GM19438 (cell line): ENCODE measurements at regions not wholly inside any gene's neighbourhood (a gene's known extent, or its start where the extent isn't known, plus 50 kb on each side); places are given as distances from the start of the nearest gene placed in this dataset.
"Not testable (repeated sequence)": the region's sequence is repeated elsewhere in the genome, so short reads cannot be mapped to it uniquely, and the experiment has no call there.

Experiments
- ATAC-seq: cut with Tn5 transposase; IDR thresholded peaks from one replicate; pipeline ENCODE4 v1.9.1; 2021; ENCODE audit warnings: low read depth; ENCODE audit not compliant: unreplicated experiment

DNA sequence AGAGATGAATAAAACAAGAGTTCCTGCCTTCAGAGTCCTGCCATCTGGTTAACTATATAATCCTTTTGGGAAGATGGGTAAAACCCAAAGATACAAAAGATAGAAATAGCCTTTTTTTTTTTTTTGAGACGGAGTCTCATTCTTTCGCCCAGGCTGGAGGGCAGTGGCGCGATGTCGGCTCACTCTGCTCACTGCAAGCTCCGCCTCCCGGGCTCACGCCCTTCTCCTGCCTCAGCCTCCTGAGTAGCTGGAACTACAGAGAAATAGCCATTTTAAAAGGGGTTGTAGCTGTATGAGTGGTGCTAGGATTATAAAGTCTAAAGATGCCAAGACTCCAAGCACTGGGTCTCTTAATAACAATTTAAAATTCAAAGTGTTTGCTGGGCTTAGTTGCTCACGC is 97.2 kb downstream of the KDR start:
- no peak for ATAC-seq

DNA sequence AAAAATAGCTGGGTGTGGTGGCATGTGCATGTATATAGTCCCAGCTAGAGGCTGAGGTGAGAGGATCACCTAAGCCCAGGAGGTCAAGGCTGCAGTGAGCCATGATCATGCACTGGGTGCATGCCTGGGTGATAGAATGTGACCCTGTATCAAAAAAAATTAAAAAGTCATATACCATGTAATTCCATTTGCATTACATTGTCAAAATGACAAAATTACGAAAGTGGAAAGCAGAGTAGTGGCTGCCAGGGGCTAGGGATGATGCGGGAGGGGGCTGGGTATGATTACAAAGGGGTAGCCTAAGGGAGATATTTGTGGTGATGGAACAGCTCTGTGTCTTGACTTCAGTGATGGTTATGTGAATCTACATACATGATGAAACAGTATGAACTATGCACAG is 97.8 kb downstream of the KDR start:
- ATAC-seq: no peak

DNA sequence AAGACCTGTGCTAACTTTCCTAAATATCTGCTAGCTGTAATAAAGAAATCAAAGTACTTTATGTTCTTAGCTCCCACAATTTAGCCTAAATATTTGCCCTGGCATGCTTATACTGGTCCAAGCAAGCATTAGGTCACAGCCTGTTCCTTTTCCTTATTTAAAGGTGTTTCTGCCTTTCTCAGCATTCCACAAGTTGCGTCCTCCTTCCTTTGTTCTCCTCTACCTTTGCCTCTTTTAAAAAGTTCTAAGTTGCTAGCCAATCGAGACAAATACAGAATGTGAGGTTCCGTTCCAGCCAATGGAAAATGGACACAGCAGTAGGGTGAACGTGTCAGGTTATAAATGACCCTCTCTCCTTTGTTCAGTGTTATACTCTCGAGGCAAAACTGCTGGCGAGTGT is 99.9 kb downstream of the KDR start:
- ATAC-seq: not testable (repeated sequence)

DNA sequence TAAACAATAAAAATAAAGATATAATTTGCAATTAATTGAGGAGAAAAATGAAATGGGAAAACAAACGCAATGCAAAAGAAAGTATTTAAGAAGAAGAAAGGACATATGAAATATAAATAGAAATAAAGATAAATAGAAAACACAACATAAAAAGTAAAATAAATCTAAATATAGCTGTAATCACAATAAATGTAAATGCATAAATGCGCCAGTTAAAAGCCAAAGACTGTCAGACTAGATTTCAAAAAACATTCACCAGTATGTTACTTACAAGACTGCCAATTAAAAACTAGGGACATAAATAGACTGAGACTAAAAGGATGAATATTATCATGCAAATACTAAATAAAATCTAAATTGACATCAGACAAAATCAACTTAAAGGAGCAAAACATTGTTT is 102.4 kb downstream of the KDR start:
- ATAC-seq: no peak

DNA sequence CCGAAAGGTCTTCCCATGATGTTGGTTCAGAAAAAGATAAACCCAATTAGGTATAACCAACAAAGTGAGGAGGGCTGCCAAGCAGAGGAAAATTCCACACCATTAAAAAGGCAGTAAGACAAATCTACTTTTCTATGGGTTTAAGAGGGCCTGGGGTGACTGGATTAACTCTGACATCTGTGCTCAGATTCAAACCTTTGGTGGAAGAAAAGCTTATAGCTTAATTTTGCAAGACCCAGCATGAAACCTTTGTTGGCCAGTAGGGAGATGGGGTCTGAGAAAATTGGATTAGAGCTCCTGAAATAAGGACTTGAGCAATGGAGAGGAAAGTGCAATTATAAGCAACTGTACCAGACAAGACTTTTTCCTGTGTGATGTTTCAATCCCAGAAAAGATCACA is 104.2 kb downstream of the KDR start:
- ATAC-seq: no peak

DNA sequence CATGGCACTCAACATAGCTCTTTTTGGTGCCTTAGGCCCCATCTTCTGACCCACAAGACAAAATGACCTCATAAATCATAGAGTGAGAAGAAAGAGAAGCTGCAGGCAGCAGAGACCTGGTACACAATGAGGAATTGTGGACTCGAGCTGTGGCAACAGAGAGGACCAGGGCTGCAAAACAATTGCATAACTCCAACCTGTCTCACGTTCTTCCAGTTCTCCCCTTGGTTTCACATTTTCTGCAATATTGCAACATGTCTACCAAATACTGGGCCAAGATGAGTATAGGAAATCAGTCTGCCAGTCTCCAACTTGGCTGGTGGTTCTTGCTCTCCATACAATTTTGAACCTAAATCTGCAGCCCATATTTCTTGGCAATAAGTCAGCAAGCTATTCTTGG is 105.3 kb downstream of the KDR start:
- ATAC-seq: no peak

DNA sequence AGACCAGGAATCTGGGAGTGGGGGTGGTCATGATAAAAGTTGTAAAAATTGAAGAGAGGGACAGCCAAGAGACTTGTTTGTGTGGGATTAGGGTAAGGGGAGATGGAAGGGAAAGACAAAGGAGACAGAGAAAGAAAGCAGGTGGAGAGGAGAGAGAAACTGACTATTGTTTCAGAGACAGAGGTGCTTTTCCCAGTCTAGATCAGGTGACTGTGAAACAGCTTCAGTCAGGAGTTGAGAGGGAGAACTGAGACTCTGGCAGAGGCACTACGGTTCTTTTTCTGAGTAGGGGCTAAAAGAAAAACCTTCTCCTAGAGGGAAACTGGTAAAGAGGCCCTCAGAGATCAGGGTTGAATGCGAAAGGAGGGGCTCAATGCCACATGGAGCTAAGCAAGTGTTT is 106.4 kb downstream of the KDR start:
- ATAC-seq: no peak

DNA sequence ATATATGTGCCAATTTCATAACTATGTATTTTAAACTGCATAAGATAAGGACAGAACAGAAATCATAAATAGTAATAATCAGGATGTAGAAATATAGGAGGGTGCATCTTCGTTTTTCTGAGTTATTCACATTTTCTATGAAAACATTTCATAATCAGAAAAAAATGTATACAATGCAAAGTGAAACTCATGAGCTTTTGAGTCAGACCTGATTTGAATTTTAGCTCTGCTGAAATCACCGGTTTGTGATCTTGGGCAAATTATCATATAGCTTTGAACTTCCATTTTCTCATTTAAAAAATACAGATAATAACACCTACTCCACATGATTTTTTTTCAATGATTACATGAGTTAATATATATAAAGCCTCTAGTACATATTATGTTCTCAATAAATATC is 106.9 kb downstream of the KDR start:
- no peak for ATAC-seq

DNA sequence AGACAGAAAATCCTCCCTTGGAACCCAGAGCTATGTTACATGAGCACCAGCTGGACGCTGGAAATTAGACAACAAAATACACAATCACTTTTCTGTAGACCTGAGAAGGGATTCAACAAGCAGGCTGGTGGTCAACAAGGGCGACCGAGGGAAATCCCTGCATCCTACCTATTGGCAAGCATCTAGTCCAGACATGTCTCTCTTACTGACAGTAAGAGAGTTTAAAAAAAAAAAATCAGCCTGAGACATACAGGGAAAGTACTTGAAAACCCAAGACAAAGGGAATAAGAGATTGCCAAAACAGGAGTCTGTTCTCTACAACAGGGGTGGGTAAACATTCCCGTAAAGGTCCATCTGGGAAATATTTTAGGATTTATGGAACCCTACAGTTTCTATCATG is 108.0 kb downstream of the KDR start:
- no peak for ATAC-seq

DNA sequence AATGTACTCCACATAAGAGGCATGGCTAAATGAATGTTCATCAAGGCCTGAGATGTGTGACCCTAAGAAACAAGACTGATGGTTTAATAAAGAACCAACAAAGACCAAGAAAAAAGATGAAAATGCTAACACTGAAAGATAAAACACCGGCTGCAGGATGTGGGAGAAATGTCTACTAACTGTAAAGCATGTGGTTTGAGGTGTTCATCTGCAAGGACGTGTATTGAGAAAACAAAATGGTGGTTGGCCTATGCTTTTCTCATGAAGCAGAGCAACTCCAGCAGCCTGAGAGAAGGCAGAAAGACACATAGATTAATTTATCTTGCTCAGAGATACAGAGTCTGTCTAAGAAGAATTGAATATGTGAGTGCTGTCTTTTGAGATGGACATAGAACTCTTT is 109.3 kb downstream of the KDR start:
- ATAC-seq: no peak

DNA sequence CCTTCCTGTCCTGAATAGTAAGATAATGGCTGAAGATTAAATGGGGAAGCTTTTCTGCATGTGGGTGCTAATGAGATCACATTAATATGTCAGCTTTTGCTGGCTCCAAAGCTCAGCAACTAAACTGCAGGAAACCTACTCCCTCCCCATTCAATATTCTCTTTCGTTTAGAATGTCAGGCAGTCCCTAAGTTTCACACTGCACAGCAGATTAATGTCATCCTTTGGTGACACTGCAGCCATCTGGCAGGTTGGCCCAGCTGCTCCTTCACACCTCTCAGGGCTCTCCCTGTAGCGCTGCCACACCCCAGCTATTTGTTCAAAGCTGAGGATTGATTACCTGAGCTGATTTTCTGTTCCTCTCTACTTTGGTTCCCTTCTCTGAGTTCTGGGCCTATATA is 110.5 kb downstream of the KDR start:
- no peak for ATAC-seq

DNA sequence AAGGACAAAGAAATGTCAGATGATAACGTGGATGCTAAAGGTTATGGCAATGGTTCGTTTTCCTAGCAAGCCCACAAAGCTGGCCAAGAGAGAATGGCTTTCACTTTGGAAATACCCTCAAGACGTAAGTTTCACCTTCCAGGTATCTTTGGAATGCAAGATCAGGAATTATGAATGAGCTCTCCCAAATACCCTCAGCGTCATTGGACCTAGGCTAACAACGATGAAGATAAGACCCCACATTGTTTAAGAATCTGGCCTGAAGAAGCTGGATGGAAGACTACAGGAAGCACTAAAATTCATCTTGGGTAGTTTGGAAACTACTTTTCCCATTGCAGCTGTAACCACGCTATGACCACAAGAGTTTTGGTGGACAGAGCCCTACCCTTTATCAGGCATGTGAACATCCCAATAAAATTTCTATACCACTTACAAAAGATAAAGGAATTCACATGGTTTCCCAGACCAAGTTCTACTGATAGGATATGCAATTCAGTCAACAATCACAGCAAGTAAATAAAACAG is 111.9 kb downstream of the KDR start:
- ATAC-seq: no peak

DNA sequence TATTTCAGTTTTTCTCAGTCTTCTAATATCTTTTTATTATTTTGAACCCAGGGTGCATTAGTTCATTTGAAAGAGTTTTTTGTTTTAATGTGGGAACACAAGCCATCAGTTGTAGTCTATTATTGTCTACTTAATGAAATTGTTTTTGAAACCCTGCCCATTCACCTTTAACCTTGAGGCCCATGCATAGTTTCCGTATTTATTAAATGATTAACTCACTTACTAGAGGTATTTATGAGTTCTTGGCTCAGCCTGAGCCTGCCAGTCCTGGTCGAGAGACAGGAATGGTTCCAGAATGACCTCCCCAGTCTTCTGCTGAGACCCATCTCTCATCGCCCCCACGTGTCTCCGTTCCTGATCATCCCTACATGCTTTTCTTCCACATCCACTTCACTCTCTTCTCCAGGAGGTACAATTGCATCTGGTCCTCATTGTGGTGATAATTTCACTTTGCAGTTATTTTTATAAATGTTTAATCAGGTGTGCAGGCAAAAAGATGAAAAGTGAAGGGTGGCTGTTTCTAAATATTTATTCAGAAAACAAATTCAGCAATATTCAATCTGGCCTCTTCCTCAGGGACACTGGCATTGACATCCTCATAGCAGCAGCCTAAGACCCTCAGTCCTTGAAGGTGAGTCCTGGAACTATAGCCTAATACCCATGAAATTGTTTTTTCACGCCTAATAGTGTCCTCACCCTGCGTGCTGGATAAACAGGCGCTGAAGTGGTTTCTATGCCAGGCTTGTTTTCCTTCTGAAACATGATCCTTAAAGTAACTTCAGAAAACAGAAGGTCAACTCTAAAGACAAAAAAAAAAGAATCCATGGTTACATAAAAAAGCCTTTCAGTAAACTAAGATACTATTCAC is 112.8 kb downstream of the KDR start:
- ATAC-seq: no peak

DNA sequence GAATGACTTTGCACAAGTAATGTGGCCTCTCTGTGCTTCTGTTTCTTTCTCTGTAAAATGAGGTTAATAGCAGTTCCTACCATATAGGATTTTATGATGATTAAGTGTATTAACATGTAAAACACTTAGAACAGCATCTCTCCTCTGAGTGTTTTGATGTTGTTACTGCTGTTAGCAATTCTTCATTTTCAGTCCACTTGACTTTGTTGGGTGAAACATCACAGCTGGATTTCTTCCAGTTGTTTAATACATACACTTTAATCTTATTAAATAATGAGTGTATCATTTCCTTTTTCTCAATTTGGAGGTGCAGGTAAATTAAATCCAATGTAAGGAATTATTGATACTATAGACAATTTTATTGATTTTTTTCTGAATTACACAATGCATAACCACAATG is 113.6 kb downstream of the KDR start:
- no peak for ATAC-seq

DNA sequence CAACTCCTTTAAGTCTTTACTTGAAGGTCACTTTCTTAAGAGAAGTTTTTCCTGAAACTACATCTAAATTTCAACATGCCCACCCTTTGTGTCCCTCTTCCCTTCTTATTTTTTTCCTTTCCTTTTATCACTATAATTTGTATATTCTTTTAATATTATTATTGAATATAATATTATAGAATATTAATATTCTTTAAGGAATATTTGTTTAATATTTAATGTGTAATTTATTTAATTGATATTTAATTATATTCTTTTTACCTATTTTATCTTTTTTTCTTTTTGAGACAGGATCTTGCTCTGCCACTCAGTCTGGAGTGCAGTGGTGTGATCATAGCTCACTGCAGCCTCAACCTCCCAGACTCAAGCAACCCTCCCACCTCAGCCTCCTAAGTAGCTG is 114.8 kb downstream of the KDR start:
- no peak for ATAC-seq

DNA sequence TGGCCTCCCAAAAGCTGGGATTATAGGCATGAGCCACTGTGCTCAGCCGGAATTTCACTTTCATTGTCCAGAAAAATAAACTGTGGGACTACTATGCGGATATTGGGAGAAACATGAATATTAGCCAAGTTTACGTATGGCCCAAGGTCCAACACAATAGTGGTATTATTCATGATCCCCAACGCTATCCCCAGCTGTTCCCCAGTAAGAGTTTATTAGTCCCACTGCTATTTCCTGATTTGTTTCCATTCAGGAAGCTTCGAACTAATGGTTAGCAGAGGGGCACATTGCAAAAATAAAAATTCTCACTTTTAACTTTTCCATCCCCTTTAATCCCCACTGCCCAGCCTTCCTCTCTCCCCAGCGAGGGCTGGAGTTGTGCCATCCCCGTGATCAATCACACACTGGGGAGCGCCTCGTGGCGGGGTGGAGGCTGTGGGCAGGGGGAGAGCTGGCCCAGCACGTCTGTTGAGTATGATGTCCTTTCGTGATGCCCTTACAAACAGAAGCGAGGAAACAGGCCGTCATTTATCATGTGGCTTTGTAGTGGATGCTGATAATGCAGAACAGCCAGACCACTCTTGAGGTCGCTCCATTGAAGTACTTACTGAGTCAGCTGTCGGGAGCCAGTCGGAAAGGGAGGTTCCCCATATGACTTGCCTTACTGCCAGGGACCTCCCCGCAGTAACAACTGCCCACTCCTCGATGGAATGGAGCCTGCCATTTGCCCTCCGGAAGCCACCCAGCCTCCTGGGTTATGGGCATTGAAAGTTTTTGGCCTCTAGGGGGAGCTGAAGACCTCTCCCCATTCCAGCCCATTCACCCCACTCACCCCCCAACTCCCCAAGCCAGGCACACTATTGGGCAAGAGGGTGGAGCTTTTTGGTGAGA is 117.0 kb downstream of the KDR start:
- no peak for ATAC-seq

DNA sequence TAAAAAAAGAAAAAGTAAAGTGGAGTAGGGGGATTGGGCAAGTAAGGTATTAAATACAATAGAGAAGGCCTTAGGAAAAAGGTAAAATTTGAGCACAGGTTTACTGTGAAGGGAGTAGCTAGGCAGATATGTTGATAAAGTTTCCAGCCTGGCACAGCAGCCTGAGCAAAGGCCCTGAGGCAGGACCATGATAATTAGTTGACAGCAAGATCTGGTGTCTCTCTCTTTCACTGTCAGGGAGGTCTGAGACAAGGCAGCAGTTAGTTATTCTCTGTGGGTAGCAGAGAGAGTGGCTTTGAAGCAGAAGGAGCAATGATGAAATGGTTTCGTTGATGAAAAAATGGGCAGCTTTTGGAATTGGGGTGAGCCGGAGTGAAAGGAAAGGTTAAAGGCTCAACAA is 119.5 kb downstream of the KDR start:
- no peak for ATAC-seq

DNA sequence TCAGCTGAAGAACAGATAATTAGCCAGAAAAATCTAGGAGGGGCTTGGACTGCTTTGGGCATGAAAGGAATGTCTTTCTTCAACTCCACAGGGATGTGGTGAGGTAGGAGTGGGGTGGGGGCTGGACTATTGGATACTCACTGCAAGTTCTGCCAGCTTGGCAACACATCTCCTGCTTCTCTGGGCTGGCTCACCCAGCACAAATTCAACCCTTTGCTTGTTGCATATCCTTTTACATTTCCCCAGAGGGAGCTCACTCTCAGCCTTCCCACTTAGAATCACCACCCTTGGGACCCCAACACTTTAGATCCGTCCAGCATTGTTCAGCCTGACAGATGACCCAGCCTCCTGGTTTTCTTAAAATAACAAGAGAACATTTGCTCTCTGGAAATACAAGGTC is 120.6 kb downstream of the KDR start:
- ATAC-seq: no peak

DNA sequence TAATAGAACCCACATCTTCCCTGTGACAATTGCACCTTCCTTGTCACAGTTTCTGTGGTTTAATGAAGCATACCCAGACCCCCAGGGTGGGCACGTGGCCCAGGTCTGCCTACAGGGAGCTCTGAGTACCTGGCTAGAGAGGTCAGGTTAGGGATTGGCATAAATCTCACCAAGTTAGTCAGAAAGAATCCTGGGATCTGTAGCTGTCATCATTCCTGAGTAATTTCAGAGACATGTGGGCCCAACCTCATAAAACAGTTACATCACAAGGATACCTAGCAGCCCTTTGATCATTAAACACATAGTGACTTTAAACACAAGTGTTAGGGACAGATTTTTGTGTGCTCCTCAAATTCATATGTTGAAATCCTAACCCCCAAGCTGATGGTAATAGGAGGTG is 123.0 kb downstream of the KDR start:
- no peak for ATAC-seq

DNA sequence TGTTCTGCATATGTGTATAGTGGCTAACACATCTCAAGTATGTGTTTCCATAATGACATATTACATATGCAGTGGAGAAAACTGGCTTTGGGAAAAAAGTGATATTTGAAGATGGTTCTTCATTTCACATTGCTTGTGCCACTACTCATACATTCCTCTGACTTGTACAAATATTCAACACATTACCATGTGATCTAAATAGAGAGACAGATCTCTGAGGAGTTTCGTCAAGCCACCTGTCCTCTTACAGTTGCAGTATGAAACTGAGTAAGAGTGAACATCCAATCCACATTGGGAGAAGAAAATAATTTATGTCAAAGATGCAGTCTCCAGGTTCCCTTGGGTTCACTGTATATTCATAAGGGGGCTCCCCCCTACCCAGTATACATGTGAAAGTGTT is 123.9 kb downstream of the KDR start:
- ATAC-seq: no peak

DNA sequence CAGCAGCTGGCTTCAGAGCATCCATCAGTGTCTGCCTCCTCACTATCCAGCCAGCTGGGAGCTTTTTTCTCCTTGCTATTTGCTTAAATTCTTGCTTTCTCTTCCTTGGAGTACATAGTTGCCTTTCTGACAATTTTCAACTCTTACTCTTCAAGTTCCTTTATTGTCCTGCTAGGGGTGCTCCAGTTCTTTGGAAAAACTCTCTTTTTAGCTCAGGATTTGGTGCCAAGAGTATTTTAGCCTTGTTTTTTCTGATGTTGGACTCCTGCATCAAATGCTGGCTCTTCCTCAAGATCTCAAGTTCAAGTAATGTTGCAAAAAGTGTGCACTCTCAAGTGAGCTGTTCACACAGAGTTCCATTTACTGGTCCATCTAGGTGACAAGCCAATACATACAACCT is 126.4 kb downstream of the KDR start:
- no peak for ATAC-seq
